ENCODE measurements at regions not wholly inside any gene's neighbourhood (a gene's known extent, or its start where the extent isn't known, plus 50 kb on each side); places are given as distances from the start of the nearest gene placed in this dataset.

- no peak for DNase-seq (ENCODE audit: low spot score)
These were observed 139.0 kb upstream of the HS3ST3A1 start for GRCh38 chr17:13740686-13741085.

GRCh38 chr17:13741744-13742143, 140.0 kb upstream of the HS3ST3A1 start:
- DNase-seq (ENCODE audit: low spot score) = no peak

GRCh38 chr17:13743906-13744305, 142.2 kb upstream of the HS3ST3A1 start:
- DNase-seq (ENCODE audit: low spot score) = no peak

GRCh38 chr17:13746404-13746803, 144.7 kb upstream of the HS3ST3A1 start:
- DNase-seq (ENCODE audit: low spot score) = no peak

GRCh38 chr17:13749166-13749890, 147.6 kb upstream of the HS3ST3A1 start:
- no peak for DNase-seq (ENCODE audit: low spot score)

- no peak for DNase-seq (ENCODE audit: low spot score)
These were observed 148.1 kb upstream of the HS3ST3A1 start for GRCh38 chr17:13749891-13750235.

- DNase-seq (ENCODE audit: low spot score) = no peak
These were observed 149.4 kb upstream of the HS3ST3A1 start for GRCh38 chr17:13750816-13751793.

- DNase-seq (ENCODE audit: low spot score) = no peak
These were observed 151.4 kb upstream of the HS3ST3A1 start for GRCh38 chr17:13753154-13753553.

GRCh38 chr17:13753771-13754170, 152.0 kb upstream of the HS3ST3A1 start:
- DNase-seq (ENCODE audit: low spot score) = no peak

GRCh38 chr17:13755851-13756250, 154.1 kb upstream of the HS3ST3A1 start:
- DNase-seq (ENCODE audit: low spot score) = no peak

- no peak for DNase-seq (ENCODE audit: low spot score)
These were observed 155.0 kb upstream of the HS3ST3A1 start for GRCh38 chr17:13756763-13757162.

- no peak for DNase-seq (ENCODE audit: low spot score)
These were observed 156.1 kb upstream of the HS3ST3A1 start for GRCh38 chr17:13757871-13758270.

- DNase-seq (ENCODE audit: low spot score) = no peak
These were observed 158.0 kb upstream of the HS3ST3A1 start for GRCh38 chr17:13759518-13760335.

GRCh38 chr17:13761038-13761603, 159.4 kb upstream of the HS3ST3A1 start:
- no peak for DNase-seq (ENCODE audit: low spot score)

- no peak for DNase-seq (ENCODE audit: low spot score)
These were observed 164.0 kb upstream of the HS3ST3A1 start for GRCh38 chr17:13765701-13766100.

- DNase-seq (ENCODE audit: low spot score) = no peak
These were observed 169.0 kb upstream of the HS3ST3A1 start for GRCh38 chr17:13770702-13771101.

- no peak for DNase-seq (ENCODE audit: low spot score)
These were observed 173.7 kb upstream of the HS3ST3A1 start for GRCh38 chr17:13775450-13775849.

- no peak for DNase-seq (ENCODE audit: low spot score)
These were observed 174.4 kb upstream of the HS3ST3A1 start for GRCh38 chr17:13776027-13776551.

GRCh38 chr17:13777003-13777402, 175.3 kb upstream of the HS3ST3A1 start:
- DNase-seq (ENCODE audit: low spot score) = no peak

- DNase-seq (ENCODE audit: low spot score) = no peak
These were observed 182.8 kb upstream of the HS3ST3A1 start for GRCh38 chr17:13784434-13785095.

GRCh38 chr17:13785981-13786598, 184.4 kb upstream of the HS3ST3A1 start:
- DNase-seq (ENCODE audit: low spot score) = no peak
